Right lung (tissue), 2 donors: ENCODE measurements at regions not wholly inside any gene's neighbourhood (a gene's known extent, or its start where the extent isn't known, plus 50 kb on each side); places are given as distances from the start of the nearest gene placed in this dataset.

Experiments used
- DNase-seq, 2 donors: peaks; one replicate each; pipeline ENCODE4 v3.0.0-alpha.2; 2013

- no peak for DNase-seq
Observed at GRCh38 chr2:66890166-66890742, 455.3 kb downstream of the MEIS1 start.

GRCh38 chr2:66895206-66895605 is 460.3 kb downstream of the MEIS1 start:
- no peak for DNase-seq

GRCh38 chr2:66896131-66896530 is 461.2 kb downstream of the MEIS1 start:
- DNase-seq, result no peak

- no peak for DNase-seq
Observed at GRCh38 chr2:66897181-66897580, 462.3 kb downstream of the MEIS1 start.

DNA sequence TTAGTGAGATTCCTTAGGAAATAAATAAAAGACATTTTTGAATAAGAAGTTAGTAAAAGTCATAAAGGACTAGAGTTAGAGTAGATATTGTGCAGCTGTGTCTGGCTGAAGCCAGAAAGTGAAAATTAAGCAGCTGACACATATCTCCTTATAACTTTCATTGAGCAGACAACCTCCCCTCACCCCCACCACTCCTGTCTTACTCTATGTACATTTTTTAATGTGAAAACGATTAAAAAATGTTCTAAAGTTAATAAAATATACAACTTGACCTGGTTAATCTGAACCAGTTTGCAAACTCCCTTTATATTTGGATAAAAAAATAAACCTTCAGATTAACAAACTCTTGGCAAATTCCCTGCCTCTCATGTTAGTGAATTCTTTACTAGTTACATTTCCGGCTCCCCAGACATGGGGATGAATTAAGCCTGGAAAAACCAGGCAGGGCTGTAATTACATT is 462.8 kb downstream of the MEIS1 start:
- DNase-seq, result peak; percentile 51 to 60

DNA sequence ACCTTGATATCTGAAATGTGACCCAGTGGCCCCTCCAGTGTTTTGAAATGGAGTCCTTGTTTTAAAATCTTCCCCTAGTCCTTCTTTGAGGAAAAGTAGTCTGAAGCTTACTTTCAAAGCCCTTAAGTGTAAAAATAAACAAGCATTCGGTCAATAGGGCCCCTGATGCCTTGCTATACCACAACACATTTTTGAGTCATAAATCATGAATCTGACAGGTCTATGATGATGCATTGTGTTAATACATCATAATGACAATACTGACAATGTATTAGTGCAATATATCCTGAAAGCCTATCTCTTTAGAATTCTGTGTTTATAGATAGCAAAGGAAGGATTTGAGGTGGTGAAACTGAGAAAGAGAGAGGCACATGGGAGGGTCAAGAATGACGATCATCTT is 464.2 kb downstream of the MEIS1 start:
- DNase-seq, result no peak

- DNase-seq, result no peak
Observed at GRCh38 chr2:66899648-66900047, 464.7 kb downstream of the MEIS1 start.

- DNase-seq, result no peak
Observed at GRCh38 chr2:66901344-66901743, 466.4 kb downstream of the MEIS1 start.

- no peak for DNase-seq
Observed at GRCh38 chr2:66903183-66903582, 468.3 kb downstream of the MEIS1 start.

GRCh38 chr2:66903745-66904465 is 469.0 kb downstream of the MEIS1 start:
- no peak for DNase-seq

DNA sequence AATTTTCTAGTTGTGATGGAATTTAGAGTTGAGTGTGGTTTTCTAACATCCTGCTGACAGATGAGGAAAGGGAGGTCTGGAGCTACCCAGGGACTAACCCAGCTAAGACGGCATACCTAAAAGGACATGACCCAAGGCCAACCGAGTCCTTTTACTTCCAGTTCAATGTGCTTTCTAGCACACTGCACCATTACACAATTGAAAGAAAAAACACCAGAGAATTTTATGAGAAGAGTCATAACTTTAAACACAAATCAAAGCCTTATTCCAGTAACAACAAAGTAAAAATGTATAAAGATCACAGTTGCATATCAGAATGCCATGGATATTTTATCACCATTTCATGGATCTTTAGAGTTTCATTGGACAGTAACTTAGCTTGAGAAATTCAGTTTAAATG is 480.3 kb downstream of the MEIS1 start:
- no peak for DNase-seq

- DNase-seq, result no peak
Observed at GRCh38 chr2:66919286-66919685, 477.8 kb upstream of the ETAA1 start.

DNA sequence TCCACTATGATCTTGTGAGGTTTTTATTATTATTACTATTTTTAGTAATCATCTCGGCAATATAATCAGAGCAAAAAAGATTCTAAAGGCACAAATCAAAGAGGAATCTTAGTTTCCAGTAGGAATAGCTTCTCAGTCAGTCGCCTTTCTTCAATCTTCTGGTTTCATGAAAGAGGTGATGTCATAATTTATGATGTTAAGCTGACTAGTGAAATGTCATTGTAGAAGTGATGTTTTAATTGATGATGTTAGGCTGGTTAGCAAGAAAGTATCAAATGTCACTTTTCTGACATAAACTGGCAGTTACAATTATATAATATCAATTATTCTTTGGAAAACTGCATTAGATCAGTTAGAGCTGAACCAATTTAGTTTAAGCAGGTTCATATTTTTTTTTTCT is 476.7 kb upstream of the ETAA1 start:
- no peak for DNase-seq

GRCh38 chr2:66925128-66925527 is 472.0 kb upstream of the ETAA1 start:
- no peak for DNase-seq

- DNase-seq, result no peak
Observed at GRCh38 chr2:66926594-66927112, 470.5 kb upstream of the ETAA1 start.

- peak; percentile 55 to 57 for DNase-seq
Observed at GRCh38 chr2:66929632-66930338, 467.3 kb upstream of the ETAA1 start.

DNA sequence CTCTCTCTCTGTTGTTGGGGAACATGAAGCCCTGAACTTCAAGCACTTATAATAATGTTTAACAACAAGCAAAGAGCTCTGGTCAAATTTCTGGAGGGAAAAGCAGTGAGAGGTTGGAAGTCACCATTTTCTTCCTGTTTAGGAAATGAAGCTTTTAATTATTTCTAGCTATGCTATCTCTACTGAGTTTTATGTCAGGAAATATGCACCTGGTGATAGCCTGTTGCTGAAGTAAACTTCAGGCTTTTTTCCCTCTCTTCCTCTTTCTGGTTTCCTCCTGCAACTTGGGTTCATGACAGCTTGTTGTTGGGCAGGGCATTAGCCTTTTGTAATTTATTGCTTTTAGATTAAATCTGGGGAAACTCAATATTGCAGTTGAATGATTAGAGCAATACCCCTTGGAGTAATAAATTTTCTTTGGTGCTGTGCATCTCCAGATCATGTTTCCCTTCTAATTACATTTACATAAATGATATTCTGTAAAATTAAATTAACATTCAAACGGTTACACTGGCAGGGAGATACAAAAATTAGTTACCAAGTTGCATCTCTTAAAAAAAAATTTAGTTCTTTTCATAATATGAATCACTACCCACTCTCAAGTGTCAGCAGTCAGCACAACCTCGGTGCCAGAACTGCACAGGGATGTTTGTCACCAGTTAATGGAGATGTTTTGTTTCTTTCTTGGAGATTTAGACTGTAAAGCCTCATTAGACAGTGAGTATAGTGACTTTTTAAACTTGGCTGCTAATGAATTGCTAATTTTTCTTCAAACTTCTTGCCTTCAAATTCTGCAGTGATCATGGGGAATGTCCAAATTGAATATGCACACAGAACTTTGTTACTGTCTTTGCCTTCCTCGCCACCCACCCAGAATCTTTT is 466.6 kb upstream of the ETAA1 start:
- DNase-seq, result no peak

- no peak for DNase-seq
Observed at GRCh38 chr2:66938471-66938967, 458.6 kb upstream of the ETAA1 start.

DNA sequence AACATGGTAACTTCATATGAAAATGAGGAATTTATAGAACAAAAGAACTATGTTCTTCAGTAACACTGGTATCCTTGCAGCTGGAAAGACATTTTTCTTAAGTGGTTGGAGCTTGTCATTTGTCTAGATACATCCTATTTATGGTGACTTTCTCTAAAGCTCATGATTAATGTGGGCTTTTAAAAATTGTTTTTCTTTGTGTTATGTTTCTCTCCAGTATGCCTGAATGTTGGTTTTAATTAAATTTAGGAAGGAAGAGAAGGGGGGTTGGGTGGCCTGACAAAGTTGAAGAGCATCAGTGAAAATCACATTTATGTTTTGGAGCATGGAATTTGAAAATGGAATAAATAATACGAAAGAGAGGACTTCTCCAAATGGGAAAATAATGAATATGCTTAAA is 457.1 kb upstream of the ETAA1 start:
- DNase-seq, result no peak

GRCh38 chr2:66948234-66948633 is 448.9 kb upstream of the ETAA1 start:
- DNase-seq, result no peak

DNA sequence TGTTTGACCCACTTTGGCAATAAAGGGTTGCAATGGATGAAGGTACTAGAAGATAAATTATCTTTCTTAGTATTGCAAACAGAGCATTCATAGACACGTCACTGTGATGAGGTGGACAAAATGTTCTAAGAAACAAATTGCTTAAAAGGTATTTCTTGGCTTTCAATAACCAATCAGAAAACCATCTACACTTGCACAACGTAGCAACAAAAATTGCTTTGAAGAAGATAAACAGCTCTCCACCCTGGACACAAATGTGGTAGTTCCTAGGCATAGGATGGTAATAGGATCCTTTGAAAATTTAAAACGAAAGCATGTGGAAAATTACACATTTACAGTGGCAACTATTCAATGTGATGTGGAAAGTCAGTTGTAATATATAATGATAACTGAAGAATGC is 439.9 kb upstream of the ETAA1 start:
- DNase-seq, result no peak

DNA sequence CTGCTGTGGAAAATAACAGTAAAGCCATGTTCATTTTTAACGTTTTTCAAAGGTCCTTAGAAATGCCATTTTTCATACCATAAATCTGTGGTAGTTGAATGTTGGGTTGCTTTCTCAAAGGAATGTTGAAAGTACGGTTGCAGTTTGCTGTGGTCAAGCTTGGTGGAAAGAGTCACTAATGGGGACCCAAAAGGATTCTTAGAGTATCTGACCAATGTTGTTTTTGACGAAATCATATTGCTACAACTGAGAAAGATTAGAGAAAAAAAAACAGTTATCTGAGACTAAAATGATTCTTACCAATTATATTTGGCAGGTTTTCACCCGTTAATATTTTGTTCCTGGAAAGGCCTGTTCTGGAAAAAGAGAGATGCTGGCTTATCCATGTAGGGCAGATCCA is 439.5 kb upstream of the ETAA1 start:
- no peak for DNase-seq
